ENCODE measurements at regions not wholly inside any gene's neighbourhood (a gene's known extent, or its start where the extent isn't known, plus 50 kb on each side); places are given as distances from the start of the nearest gene placed in this dataset.
"Not testable (repeated sequence)": the region's sequence is repeated elsewhere in the genome, so short reads cannot be mapped to it uniquely, and the experiment has no call there.

- DNase-seq (ENCODE audit: low spot score) = no peak
Observed at GRCh38 chr7:25594728-25595127, 366.4 kb upstream of the NPVF start.

GRCh38 chr7:25595996-25596395, 367.7 kb upstream of the NPVF start:
- no peak for DNase-seq (ENCODE audit: low spot score)

GRCh38 chr7:25596443-25596842, 368.2 kb upstream of the NPVF start:
- no peak for DNase-seq (ENCODE audit: low spot score)

- DNase-seq (ENCODE audit: low spot score) = no peak
Observed at GRCh38 chr7:25597946-25598345, 369.7 kb upstream of the NPVF start.

GRCh38 chr7:25598765-25599164, 370.5 kb upstream of the NPVF start:
- no peak for DNase-seq (ENCODE audit: low spot score)

- no peak for DNase-seq (ENCODE audit: low spot score)
Observed at GRCh38 chr7:25600262-25600920, 372.1 kb upstream of the NPVF start.

GRCh38 chr7:25602730-25603426, 374.6 kb upstream of the NPVF start:
- DNase-seq (ENCODE audit: low spot score) = peak; percentile 18

- DNase-seq (ENCODE audit: low spot score) = not testable (repeated sequence)
Observed at GRCh38 chr7:25603427-25603740, 375.1 kb upstream of the NPVF start.

- DNase-seq (ENCODE audit: low spot score) = no peak
Observed at GRCh38 chr7:25611196-25611595, 382.9 kb upstream of the NPVF start.

GRCh38 chr7:25613912-25614311, 385.6 kb upstream of the NPVF start:
- DNase-seq (ENCODE audit: low spot score) = no peak

GRCh38 chr7:25614415-25614814, 386.1 kb upstream of the NPVF start:
- no peak for DNase-seq (ENCODE audit: low spot score)

- DNase-seq (ENCODE audit: low spot score) = no peak
Observed at GRCh38 chr7:25615003-25615402, 386.7 kb upstream of the NPVF start.

GRCh38 chr7:25615593-25615992, 387.3 kb upstream of the NPVF start:
- no peak for DNase-seq (ENCODE audit: low spot score)

GRCh38 chr7:25617214-25617613, 388.9 kb upstream of the NPVF start:
- DNase-seq (ENCODE audit: low spot score) = no peak

GRCh38 chr7:25617673-25618072, 389.4 kb upstream of the NPVF start:
- DNase-seq (ENCODE audit: low spot score) = no peak

GRCh38 chr7:25619381-25619780, 391.1 kb upstream of the NPVF start:
- no peak for DNase-seq (ENCODE audit: low spot score)

GRCh38 chr7:25619963-25620799, 391.9 kb upstream of the NPVF start:
- DNase-seq (ENCODE audit: low spot score) = no peak

- no peak for DNase-seq (ENCODE audit: low spot score)
Observed at GRCh38 chr7:25621993-25622392, 393.7 kb upstream of the NPVF start.

GRCh38 chr7:25622695-25623094, 394.4 kb upstream of the NPVF start:
- no peak for DNase-seq (ENCODE audit: low spot score)

- DNase-seq (ENCODE audit: low spot score) = no peak
Observed at GRCh38 chr7:25624051-25624450, 395.8 kb upstream of the NPVF start.

GRCh38 chr7:25624833-25625232, 396.5 kb upstream of the NPVF start:
- DNase-seq (ENCODE audit: low spot score) = no peak

GRCh38 chr7:25625306-25625992, 397.2 kb upstream of the NPVF start:
- DNase-seq (ENCODE audit: low spot score) = no peak
